ENCODE measurements at regions not wholly inside any gene's neighbourhood (a gene's known extent, or its start where the extent isn't known, plus 50 kb on each side); places are given as distances from the start of the nearest gene placed in this dataset.

DNA sequence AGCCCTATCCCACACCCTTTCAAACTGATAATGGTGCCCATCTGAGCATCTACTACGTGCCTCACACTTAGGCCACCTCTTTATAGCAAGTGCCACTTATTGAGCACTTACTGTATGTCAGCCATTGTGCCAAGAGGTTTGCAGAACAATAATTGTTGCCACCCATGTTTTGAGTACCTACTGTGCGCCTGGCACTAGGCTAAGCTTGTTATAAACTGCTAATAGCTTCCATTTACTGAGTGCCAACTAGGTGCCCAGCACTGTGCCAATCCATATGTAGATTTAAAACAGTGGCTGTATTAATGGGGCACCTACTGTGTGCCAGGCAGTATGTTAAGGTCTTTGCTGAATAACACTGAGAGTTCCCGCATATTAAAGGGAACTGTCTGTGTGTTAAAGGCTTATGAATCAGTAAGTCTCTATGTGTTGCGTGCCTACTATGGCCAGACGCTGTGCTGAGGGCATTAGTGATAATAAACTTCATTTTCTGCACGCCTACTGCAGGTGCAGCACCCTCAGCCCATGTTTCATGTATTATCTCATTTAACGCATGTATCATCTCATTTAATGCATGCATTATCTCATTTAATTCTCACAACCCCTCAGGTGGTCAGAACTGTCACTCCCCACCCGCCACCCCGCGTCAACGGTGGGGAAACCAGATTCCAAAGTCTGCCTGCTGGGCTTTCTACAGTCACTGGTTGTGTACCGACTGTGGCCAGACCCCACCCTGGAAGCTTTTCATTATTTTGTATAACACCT lies 105.0 kb downstream of the PTPRS start:
- Histone ChIP-seq H3K9me2 (no peaks in the 10 kb centered on the region), H3K9me3 (no peaks in the 10 kb centered on the region), H3F3A (replicated peaks; ENCODE audit: insufficient read depth) (peaks cover 8% of the 10 kb centered on the region), H3K9ac (no peak overlapping the region), H3K79me2 (ENCODE audit: insufficient read depth) (no peaks in the 10 kb centered on the region), H4K20me1 (ENCODE audit: insufficient read depth) (peaks cover 15% of the 10 kb centered on the region), H3K4me2 (no peak overlapping the region), H3K4me1 (ENCODE audit: control insufficient read depth in 1 of 2, insufficient read depth in 2 of 2, low read depth in 1 of 2, low read length in 1 of 2) (no peaks in the 10 kb centered on the region), H3K27me3 (ENCODE audit: insufficient read depth) (no peaks in the 10 kb centered on the region), H3K4me3 (ENCODE audit: low read depth in 2 of 2, low read length in 1 of 2) (no peak overlapping the region), H2AFZ (ENCODE audit: low read depth) (no peak overlapping the region), H3K27ac (ENCODE audit: low read depth in 2 of 2, low read length in 1 of 2) (no peak overlapping the region), H3K36me3 (replicated peaks in 1 of 2; ENCODE audit: control insufficient read depth in 1 of 2, insufficient read depth in 2 of 2, low read length in 1 of 2) (peaks cover 16 to 23% of the 10 kb centered on the region in 2 experiments)
- no peak for DNase-seq
- CTCF ChIA-PET: interaction anchor here (0.6 to 1.4 kb wide), 3 partner anchors 9 to 183 kb away, joined by 3 to 4 read pairs (median 3); no protein-coding TSS in a partner anchor
- 96% methylated on average over 12 of the region's 12 CpGs for WGBS (ENCODE audit: low lambda C conversion rate)
- POLR2A ChIA-PET: interaction anchor here (0.6 kb wide), 1 partner anchor 88 kb away, joined by 6 read pairs; no protein-coding TSS in a partner anchor
- TF ChIP-seq, protein P1, sequence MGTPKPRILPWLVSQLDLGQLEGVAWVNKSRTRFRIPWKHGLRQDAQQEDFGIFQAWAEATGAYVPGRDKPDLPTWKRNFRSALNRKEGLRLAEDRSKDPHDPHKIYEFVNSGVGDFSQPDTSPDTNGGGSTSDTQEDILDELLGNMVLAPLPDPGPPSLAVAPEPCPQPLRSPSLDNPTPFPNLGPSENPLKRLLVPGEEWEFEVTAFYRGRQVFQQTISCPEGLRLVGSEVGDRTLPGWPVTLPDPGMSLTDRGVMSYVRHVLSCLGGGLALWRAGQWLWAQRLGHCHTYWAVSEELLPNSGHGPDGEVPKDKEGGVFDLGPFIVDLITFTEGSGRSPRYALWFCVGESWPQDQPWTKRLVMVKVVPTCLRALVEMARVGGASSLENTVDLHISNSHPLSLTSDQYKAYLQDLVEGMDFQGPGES (IDR thresholded peaks at IDR 0.05; ENCODE audit: low read depth, low read length): no peak
- TF ChIP-seq, protein P2, sequence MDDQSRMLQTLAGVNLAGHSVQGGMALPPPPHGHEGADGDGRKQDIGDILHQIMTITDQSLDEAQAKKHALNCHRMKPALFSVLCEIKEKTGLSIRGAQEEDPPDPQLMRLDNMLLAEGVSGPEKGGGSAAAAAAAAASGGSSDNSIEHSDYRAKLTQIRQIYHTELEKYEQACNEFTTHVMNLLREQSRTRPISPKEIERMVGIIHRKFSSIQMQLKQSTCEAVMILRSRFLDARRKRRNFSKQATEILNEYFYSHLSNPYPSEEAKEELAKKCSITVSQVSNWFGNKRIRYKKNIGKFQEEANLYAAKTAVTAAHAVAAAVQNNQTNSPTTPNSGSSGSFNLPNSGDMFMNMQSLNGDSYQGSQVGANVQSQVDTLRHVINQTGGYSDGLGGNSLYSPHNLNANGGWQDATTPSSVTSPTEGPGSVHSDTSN (IDR thresholded peaks at IDR 0.05): no peak
- no peak for TF ChIP-seq NRF1 (IDR thresholded peaks at IDR 0.05; ENCODE audit: low read depth, low read length)
- TF ChIP-seq CHD2 (IDR thresholded peaks at IDR 0.05; ENCODE audit: low read length, partially characterized antibody): no peak
- TF ChIP-seq FOXM1 (IDR thresholded peaks at IDR 0.05; ENCODE audit: low read depth): no peak
- TF ChIP-seq, protein P3, sequence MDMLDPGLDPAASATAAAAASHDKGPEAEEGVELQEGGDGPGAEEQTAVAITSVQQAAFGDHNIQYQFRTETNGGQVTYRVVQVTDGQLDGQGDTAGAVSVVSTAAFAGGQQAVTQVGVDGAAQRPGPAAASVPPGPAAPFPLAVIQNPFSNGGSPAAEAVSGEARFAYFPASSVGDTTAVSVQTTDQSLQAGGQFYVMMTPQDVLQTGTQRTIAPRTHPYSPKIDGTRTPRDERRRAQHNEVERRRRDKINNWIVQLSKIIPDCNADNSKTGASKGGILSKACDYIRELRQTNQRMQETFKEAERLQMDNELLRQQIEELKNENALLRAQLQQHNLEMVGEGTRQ (IDR thresholded peaks at IDR 0.05; ENCODE audit: borderline replicate concordance, low read depth, low read length): no peak
- TF ChIP-seq EZH2phosphoT487 (IDR thresholded peaks at IDR 0.05; ENCODE audit: borderline replicate concordance, low read depth): no peak
- TF ChIP-seq, protein P4, sequence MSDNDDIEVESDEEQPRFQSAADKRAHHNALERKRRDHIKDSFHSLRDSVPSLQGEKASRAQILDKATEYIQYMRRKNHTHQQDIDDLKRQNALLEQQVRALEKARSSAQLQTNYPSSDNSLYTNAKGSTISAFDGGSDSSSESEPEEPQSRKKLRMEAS (IDR thresholded peaks at IDR 0.05; ENCODE audit: low read depth): no peak
- no peak for TF ChIP-seq TEAD4 (IDR thresholded peaks at IDR 0.05; ENCODE audit: borderline replicate concordance, insufficient read depth)
- TF ChIP-seq RFX5 (IDR thresholded peaks at IDR 0.05; ENCODE audit: low read length): no peak
- no peak for TF ChIP-seq POLR2AphosphoS5 (IDR thresholded peaks at IDR 0.05; ENCODE audit: low read depth, low read length)
- no peak for TF ChIP-seq FOSL2 (IDR thresholded peaks at IDR 0.05; ENCODE audit: borderline replicate concordance, low read depth)
- no peak for TF ChIP-seq RAD21 (IDR thresholded peaks at IDR 0.05; ENCODE audit: low read length)

DNA sequence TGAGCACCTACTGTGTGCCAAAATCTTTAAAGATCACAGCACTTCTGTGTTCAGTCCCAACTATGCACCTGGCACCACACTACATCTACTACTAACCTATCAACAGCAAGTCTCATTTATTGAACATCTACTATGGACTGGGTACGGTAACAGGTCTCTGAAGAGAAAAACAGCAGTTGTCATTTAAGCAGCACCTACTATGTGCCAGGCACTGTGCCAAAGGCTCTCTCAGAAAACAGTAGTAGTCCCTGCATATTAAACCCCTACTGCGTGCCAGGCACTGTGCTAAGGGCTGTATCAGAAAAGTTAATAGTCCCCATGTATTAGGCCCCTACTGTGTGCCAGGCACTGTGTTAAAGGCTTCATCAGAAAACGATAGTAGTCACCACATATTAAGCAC lies 106.2 kb downstream of the PTPRS start:
- WGBS (ENCODE audit: low lambda C conversion rate): 81% methylated on average over 3 of the region's 3 CpGs
- no peak for DNase-seq
- Histone ChIP-seq H3K27me3 (ENCODE audit: insufficient read depth) (no peaks in the 10 kb centered on the region), H3K4me2 (no peak overlapping the region), H3F3A (replicated peaks; ENCODE audit: insufficient read depth) (peaks cover 8% of the 10 kb centered on the region), H3K27ac (ENCODE audit: low read depth in 2 of 2, low read length in 1 of 2) (no peak overlapping the region), H3K36me3 (replicated peaks in 1 of 2; ENCODE audit: control insufficient read depth in 1 of 2, insufficient read depth in 2 of 2, low read length in 1 of 2) (peaks cover 16 to 24% of the 10 kb centered on the region in 2 experiments), H3K4me1 (ENCODE audit: control insufficient read depth in 1 of 2, insufficient read depth in 2 of 2, low read depth in 1 of 2, low read length in 1 of 2) (no peaks in the 10 kb centered on the region), H3K9ac (no peak overlapping the region), H3K9me2 (no peaks in the 10 kb centered on the region), H3K79me2 (ENCODE audit: insufficient read depth) (no peaks in the 10 kb centered on the region), H4K20me1 (ENCODE audit: insufficient read depth) (peaks cover 15% of the 10 kb centered on the region), H3K9me3 (no peaks in the 10 kb centered on the region), H2AFZ (ENCODE audit: low read depth) (no peak overlapping the region), H3K4me3 (ENCODE audit: low read depth in 2 of 2, low read length in 1 of 2) (no peak overlapping the region)
- TF ChIP-seq, protein P4 (IDR thresholded peaks at IDR 0.05; ENCODE audit: low read depth): no peak
- no peak for TF ChIP-seq CHD2 (IDR thresholded peaks at IDR 0.05; ENCODE audit: low read length, partially characterized antibody)
- TF ChIP-seq, protein P5, sequence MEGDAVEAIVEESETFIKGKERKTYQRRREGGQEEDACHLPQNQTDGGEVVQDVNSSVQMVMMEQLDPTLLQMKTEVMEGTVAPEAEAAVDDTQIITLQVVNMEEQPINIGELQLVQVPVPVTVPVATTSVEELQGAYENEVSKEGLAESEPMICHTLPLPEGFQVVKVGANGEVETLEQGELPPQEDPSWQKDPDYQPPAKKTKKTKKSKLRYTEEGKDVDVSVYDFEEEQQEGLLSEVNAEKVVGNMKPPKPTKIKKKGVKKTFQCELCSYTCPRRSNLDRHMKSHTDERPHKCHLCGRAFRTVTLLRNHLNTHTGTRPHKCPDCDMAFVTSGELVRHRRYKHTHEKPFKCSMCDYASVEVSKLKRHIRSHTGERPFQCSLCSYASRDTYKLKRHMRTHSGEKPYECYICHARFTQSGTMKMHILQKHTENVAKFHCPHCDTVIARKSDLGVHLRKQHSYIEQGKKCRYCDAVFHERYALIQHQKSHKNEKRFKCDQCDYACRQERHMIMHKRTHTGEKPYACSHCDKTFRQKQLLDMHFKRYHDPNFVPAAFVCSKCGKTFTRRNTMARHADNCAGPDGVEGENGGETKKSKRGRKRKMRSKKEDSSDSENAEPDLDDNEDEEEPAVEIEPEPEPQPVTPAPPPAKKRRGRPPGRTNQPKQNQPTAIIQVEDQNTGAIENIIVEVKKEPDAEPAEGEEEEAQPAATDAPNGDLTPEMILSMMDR (IDR thresholded peaks at IDR 0.05): no peak
- no peak for TF ChIP-seq NRF1 (IDR thresholded peaks at IDR 0.05; ENCODE audit: low read depth, low read length)
- no peak for TF ChIP-seq YY1 (IDR thresholded peaks at IDR 0.05; ENCODE audit: low read depth)
- ChIA-PET POLR2A (no interaction called here), CTCF (no interaction called here)

All from SK-N-SH (cell line).